MM.1S (cell line): ENCODE measurements at regions not wholly inside any gene's neighbourhood (a gene's known extent, or its start where the extent isn't known, plus 50 kb on each side); places are given as distances from the start of the nearest gene placed in this dataset.

Experiments
- DNase-seq: peaks from one replicate; pipeline ENCODE4 v3.0.0-alpha.2; 2015
- H2AFZ ChIP-seq: fragments of 300-600 bp; sonication (generic); 2 replicates; pipeline ENCODE4 v1.6.0; 2016; ENCODE audit warnings: antibody characterized with exemption, low read length
- H3F3A ChIP-seq: fragments of 300-600 bp; sonication (generic); 2 replicates; pipeline ENCODE4 v1.6.1; 2016; ENCODE audit warnings: mild to moderate bottlenecking, antibody characterized with exemption, low read length, moderate library complexity, mixed read lengths; ENCODE audit not compliant: insufficient read depth
- H3K27ac ChIP-seq: fragments of 300-600 bp; sonication (generic); 2 replicates; pipeline ENCODE4 v1.5.1; 2016; ENCODE audit warnings: mild to moderate bottlenecking, low read length
- H3K27me3 ChIP-seq: fragments of 300-600 bp; sonication (generic); replicated peaks from 2 replicates; pipeline ENCODE4 v1.6.0; 2016; ENCODE audit warnings: low read length; ENCODE audit not compliant: insufficient read depth
- H3K36me3 ChIP-seq: fragments of 300-600 bp; sonication (generic); replicated peaks from 2 replicates; pipeline ENCODE4 v1.6.1; 2016; ENCODE audit warnings: mild to moderate bottlenecking, low read length, mixed read lengths; ENCODE audit not compliant: insufficient read depth
- H3K4me1 ChIP-seq: fragments of 300-600 bp; sonication (generic); 2 replicates; pipeline ENCODE4 v1.6.1; 2016; ENCODE audit warnings: low read length, mixed read lengths
- H3K4me2 ChIP-seq: fragments of 300-600 bp; sonication (generic); 2 replicates; pipeline ENCODE4 v1.6.0; 2016; ENCODE audit warnings: low read depth, low read length
- H3K4me3 ChIP-seq: fragments of 300-600 bp; sonication (generic); 2 replicates; pipeline ENCODE4 v1.5.1; 2016; ENCODE audit warnings: low read length, mixed read lengths
- H3K79me2 ChIP-seq: fragments of 300-600 bp; sonication (generic); 2 replicates; pipeline ENCODE4 v1.6.1; 2016; ENCODE audit warnings: mixed run types, low read length, mixed read lengths
- H3K9ac ChIP-seq: fragments of 300-600 bp; sonication (generic); 2 replicates; pipeline ENCODE4 v1.6.1; 2016; ENCODE audit warnings: low read length, mixed read lengths
- H3K9me2 ChIP-seq: fragments of 300-600 bp; sonication (generic); replicated peaks from 2 replicates; pipeline ENCODE4 v1.6.1; 2016; ENCODE audit warnings: mild to moderate bottlenecking, low read length, mixed read lengths; ENCODE audit not compliant: insufficient read depth
- H3K9me3 ChIP-seq: fragments of 300-600 bp; sonication (generic); replicated peaks from 2 replicates; pipeline ENCODE4 v1.6.1; 2016; ENCODE audit warnings: mild to moderate bottlenecking, low read length, mixed read lengths; ENCODE audit not compliant: insufficient read depth
- H4K20me1 ChIP-seq: fragments of 300-600 bp; sonication (generic); 2 replicates; pipeline ENCODE4 v1.6.1; 2016; ENCODE audit warnings: mild to moderate bottlenecking, low read length, moderate library complexity, mixed read lengths; ENCODE audit not compliant: insufficient read depth
- CTCF ChIP-seq: fragments of 300-600 bp; sonication (generic); IDR thresholded peaks from 2 replicates; pipeline ENCODE4 v1.5.1; 2016; ENCODE audit warnings: antibody characterized with exemption, low read length, mixed read lengths
- EZH2 ChIP-seq: fragments of 300-600 bp; sonication (generic); optimal IDR thresholded peaks from 2 replicates; pipeline ENCODE3; 2017; ENCODE audit warnings: low read depth, mild to moderate bottlenecking, antibody characterized with exemption, low read length, mixed read lengths
- EZH2phosphoT487 ChIP-seq: fragments of 300-600 bp; sonication (generic); IDR thresholded peaks from 2 replicates; pipeline ENCODE4 v1.6.1; 2018; ENCODE audit warnings: antibody characterized with exemption, low read length

- Histone ChIP-seq H3K9me2 (no peaks in the 10 kb centered on the region), H3K4me1 (no peaks in the 10 kb centered on the region), H3K4me3 (no peak overlapping the region), H3K79me2 (no peaks in the 10 kb centered on the region), H4K20me1 (no peaks in the 10 kb centered on the region), H3K27ac (no peak overlapping the region), H2AFZ (no peak overlapping the region), H3F3A (no peaks in the 10 kb centered on the region), H3K27me3 (no peaks in the 10 kb centered on the region), H3K4me2 (no peak overlapping the region), H3K9ac (no peak overlapping the region), H3K36me3 (no peaks in the 10 kb centered on the region), H3K9me3 (no peaks in the 10 kb centered on the region)
- DNase-seq = no peak
- TF ChIP-seq EZH2phosphoT487 (no peak), EZH2 (no peak), CTCF (no peak)
Measured at GRCh38 chr3:5035113-5035512, 55.9 kb downstream of the BHLHE40 start.

- no peaks in the 10 kb centered on the region for H3F3A ChIP-seq
Measured at GRCh38 chr3:5035692-5036391, 56.6 kb downstream of the BHLHE40 start.

GRCh38 chr3:5036392-5036766, 57.1 kb downstream of the BHLHE40 start:
- TF ChIP-seq EZH2 (no peak), CTCF (no peak), EZH2phosphoT487 (no peak)

More at GRCh38 chr3:5035692-5036391, 56.6 kb downstream of the BHLHE40 start:
- H2AFZ ChIP-seq = no peak overlapping the region
- no peak overlapping the region for H3K4me3 ChIP-seq
- H3K36me3 ChIP-seq = no peaks in the 10 kb centered on the region
- H3K4me1 ChIP-seq = no peaks in the 10 kb centered on the region
- H3K9me3 ChIP-seq = no peaks in the 10 kb centered on the region
- no peak overlapping the region for H3K9ac ChIP-seq
- H3K9me2 ChIP-seq = no peaks in the 10 kb centered on the region
- TF ChIP-seq EZH2phosphoT487 (no peak), EZH2 (no peak), CTCF (no peak)
- no peak overlapping the region for H3K27ac ChIP-seq
- no peak for DNase-seq
- H4K20me1 ChIP-seq = no peaks in the 10 kb centered on the region
- H3K27me3 ChIP-seq = no peaks in the 10 kb centered on the region
- H3K79me2 ChIP-seq = no peaks in the 10 kb centered on the region
- no peak overlapping the region for H3K4me2 ChIP-seq

More at GRCh38 chr3:5036392-5036766, 57.1 kb downstream of the BHLHE40 start:
- Histone ChIP-seq H3K36me3 (no peaks in the 10 kb centered on the region), H3K4me3 (no peak overlapping the region), H3F3A (no peaks in the 10 kb centered on the region), H3K9me3 (no peaks in the 10 kb centered on the region), H4K20me1 (no peaks in the 10 kb centered on the region), H3K4me1 (no peaks in the 10 kb centered on the region), H3K79me2 (no peaks in the 10 kb centered on the region), H3K27me3 (no peaks in the 10 kb centered on the region), H2AFZ (no peak overlapping the region), H3K4me2 (no peak overlapping the region), H3K9me2 (no peaks in the 10 kb centered on the region), H3K27ac (no peak overlapping the region), H3K9ac (no peak overlapping the region)
- no peak for DNase-seq
